GM21576 (cell line): ENCODE measurements at regions not wholly inside any gene's neighbourhood (a gene's known extent, or its start where the extent isn't known, plus 50 kb on each side); places are given as distances from the start of the nearest gene placed in this dataset.
"Not testable (repeated sequence)": the region's sequence is repeated elsewhere in the genome, so short reads cannot be mapped to it uniquely, and the experiment has no call there.

Experiments used
- ATAC-seq: cut with Tn5 transposase; IDR thresholded peaks from one replicate; pipeline ENCODE4 v1.9.1; 2021; ENCODE audit warnings: mild to moderate bottlenecking, moderate library complexity; ENCODE audit not compliant: unreplicated experiment

DNA sequence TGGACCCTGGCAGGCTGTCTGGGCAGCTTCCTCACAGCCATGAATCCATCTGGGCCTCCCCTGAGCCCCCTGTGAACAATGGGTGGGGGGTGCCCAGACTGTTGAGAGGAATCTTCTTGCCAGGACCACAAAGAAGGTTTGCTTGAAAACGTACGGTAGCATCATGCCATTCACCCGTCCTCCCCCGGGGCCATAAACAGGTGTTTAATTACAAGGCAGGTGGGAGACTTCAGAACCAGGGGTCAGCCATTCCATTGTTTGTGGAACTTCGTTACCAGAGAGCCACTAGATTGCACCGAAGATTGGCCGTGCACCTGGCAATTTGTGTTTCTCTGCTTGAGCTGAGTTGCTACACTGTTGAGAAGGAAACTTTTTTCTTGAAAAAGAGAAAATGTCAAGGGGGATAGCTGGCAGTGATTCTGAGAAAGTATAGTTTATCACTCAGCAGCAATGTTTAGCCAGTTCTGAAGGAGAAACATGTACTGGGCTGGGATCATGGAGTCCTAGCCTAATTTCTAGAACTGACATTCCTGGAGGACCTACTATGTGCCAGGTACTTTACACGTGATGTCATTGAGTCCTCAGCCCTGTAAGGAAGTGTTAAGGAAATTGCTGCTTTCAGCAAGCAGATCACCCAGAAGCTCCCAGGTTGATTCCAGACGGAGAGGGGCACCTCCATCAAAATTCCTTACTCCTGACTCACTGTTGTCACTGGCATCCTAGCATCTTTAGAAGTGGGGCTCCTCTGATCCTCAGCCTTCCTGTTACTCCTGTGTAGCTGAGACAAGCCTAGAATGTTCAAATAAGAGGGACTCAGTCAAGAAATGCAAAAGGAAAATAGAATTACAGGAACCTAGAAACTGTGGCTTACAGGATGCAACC is 103.8 kb upstream of the UBE2E1 start:
- ATAC-seq = no peak

DNA sequence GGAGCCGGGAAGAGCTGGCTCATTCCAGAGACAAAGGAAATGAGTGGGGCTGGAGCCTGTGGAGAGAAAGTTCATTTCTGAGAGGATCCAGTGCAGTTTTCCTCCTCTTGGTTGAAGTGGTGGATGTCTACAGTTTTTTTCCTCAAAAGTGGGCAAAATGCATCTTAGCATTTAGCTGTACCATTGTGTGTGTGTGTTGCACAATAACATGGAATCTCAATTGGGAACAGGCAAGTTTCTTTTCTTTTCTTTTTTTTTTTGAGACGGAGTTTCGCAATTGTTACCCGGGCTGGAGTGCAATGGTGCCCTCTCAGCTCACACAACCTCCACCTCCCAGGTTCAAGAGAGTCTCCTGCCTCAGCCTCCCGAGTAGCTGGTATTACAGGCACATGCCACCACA is 101.5 kb upstream of the UBE2E1 start:
- no peak for ATAC-seq

DNA sequence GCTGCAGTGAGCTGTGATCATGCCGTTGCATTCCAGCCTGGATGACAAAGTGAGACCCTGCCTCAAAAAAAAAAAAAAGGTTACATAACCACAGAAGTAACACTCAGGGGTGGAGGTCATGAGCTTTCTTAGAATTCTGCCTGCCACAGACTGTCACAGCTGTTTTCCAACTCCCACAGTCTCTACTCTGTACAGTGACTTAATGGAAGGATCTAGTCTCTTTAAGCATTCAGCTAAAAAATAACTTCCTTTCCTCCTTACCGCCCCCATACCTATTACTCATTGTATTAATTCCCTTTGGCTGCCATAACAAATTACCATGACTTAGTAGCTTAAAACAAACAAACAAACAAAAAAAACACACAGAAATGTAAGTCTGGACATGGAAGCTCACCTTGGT is 99.6 kb upstream of the UBE2E1 start:
- ATAC-seq = no peak

DNA sequence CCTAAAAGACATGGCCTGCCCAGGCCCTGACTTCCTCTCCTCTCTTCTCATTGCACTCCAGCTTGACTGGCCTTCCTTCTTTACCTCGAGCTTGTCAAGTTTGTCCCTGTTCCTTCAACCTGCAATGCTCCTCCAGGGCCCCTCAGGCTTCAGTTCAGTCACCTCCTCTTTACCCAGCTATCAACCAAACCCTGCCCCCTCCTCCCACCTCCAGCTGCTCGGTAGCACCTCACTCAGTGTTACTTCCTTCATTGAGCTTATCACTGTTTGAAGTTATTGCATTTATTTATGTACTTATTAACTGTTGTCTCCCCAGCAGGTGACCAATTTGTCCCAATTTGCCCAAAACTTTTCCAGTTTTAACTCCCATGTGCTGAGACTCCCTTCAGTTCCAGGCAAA is 95.8 kb upstream of the UBE2E1 start:
- ATAC-seq = no peak

DNA sequence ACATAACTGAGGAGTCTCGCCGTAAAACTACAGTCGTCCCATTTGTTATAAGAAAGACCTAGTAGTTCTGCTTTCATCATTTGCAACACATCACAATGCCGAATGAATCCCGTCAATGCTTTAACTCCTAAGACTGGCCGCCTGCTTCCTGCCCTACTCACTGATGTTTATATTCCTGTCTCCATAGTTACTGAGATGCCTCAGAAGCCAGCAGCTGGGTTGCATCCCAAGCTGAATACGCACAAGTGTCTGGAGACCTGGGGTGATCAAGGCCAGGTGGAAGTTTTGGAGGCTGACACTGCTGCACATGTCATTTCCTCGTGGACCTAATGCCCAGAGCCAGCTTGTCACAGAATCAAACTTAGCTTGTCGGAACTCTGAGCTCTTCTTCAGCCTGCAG is 95.2 kb upstream of the UBE2E1 start:
- ATAC-seq = no peak

DNA sequence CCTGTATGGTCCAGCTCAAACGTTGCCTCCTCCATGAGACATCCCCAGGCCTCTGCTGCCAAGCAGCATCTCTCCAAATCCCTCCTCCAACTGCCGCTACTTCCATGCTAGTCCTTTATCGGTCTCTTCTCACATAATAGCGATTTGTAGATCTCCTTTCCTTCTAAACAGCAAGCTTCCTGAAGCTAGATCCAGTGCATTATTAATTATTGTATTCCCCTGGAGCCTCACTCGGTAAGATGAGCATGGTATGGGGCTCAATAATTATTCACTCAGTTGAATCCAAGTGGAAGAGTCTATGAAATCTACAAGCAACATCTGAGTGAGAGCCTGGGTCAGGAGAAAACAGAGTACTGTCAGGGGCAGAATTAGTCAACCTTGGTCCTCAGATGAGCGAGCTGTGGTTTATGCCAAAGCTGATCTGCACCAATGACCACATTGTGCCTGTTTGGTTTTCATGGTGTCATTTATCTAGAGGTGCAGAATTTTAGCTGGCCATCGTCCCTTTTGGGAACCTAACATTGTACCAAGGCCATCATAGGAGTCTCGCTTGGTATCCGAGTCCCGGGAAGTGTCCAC is 93.8 kb upstream of the UBE2E1 start:
- peak; percentile 88 for ATAC-seq

DNA sequence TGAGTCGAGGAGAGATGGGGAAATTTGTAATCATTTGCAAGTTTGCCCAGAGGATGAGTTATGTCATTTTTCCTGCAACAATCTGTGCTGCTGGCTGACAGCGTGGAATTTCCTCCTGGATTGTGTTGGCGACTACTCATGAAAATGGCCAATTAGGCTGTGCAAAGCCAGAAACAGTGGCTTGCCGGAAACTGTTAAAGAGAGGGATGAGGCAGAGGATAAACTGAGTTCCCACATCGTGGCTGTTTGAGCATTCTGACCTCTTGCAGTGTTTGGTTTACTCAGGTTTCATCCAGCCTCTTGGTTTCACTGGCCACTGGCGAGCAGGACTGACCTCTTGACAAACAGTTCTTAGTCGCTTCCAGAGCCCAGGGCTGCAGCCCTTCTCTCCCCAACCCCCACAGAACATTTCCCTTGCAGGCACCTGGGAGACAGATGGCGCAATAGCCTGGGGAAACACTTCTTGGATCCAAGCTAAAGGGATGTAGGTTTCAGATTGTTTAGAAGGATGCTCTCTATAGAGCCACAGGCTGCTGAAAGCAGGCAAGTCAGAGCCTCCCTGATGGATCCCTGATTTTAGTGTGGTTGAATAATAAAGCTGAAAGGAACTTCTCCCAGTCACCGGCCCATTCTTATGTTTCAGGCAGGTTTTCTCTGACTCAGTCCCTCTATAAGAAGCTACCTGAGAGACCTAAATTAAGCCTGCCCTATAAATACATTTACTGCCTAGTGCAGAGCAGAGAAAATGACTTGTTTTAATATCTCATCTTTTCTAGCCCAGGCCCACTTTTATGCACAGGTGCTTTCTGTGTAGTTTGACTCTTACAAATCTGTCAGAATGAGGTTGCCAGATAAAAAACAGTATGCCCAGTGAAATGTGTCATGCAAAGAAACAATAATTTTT is 92.8 kb upstream of the UBE2E1 start:
- ATAC-seq = no peak

DNA sequence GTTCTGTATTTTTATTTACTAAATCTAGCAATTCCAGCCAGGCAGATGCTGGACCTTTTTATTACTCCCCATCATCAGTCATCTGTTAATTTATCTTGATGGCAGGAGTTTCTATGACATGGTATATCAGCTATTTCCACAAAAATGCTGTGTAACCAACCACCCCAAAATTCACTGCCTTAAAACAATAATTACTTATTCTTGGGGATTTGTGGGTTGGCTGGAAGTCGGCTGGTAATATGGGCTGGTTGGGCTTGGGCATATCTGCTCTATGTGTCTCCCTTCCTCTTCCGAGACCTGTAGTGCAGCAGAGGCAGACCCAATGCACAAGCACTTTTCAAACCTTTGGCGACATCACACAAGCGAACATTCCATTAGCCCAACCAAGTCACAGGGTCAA is 92.1 kb upstream of the UBE2E1 start:
- no peak for ATAC-seq

DNA sequence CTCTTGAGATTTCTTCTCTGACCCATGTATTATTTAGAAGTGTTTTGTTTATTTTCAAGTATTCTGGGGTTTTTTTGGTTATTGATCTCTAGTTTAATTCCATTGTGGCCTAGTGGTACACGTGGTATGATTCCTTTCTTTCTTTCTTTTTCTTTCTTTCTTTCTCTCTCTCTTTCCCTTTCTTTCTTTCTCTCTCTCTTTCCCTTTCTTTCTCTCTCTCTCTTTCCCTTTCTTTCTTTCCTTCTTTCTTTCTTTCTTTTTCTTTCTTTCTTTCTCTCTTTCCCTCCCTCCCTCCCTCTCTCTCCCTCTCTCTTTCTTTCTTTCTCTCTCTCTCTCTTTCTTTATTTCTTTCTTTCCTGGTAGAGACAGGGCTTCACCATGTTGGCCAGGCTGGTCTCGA is 85.7 kb upstream of the UBE2E1 start:
- no peak for ATAC-seq

DNA sequence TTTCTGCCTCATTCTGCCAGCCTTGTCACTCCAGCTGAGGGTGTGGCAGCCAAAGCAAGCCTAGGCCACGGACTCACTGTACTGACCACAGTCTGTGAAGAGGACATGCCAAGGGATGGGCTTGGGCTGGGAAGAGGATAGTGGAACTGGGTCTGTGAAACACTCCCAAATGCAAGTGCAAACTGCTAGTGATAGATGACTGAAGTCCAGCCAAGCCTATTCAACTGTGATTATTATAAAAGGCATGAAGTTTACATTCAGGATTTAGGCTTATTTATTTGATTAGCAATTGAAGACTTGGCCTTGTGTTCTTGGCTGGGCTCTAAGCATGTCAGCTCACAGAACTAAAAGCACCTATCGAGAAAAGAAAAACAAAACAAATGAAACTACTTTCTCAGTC is 84.9 kb upstream of the UBE2E1 start:
- ATAC-seq = no peak

DNA sequence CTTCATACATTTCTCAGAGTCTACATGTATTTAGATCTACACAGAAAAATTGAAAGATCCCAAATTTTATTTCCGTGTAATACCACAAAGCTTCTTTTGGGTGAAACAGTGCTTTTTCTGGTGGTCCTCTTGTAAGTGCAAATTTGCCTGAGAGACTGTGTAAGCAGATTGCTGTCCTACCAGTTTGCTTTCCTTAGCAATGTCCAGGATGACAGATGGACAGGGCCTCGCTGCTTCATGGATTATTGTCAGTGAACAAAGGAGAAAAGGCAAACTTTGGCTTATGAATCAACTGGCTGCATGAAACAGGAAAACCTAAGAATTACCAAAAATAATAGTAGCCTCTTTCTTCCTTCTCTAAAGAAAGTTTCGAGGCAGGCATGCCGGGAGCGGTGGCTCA is 82.6 kb upstream of the UBE2E1 start:
- no peak for ATAC-seq

DNA sequence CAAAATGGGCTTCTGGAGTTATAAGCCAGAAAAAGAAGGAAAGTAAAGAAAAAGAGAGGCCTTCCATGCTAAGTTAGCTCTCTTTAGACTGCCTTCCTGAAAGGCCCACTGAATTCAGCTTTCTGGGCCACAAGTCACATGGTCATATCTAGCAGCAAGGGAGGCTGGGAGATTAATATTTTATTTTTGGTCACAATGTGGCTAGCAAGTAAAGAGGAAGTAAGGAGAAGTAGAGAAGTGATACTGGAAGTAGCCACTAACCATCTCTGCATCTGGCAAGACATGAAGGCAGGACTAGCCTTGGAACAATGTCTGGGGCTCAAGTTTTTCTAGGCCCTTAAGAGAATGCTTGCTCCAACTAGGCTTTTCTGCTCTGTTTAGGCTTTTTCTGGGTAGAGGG is 81.8 kb upstream of the UBE2E1 start:
- no peak for ATAC-seq

DNA sequence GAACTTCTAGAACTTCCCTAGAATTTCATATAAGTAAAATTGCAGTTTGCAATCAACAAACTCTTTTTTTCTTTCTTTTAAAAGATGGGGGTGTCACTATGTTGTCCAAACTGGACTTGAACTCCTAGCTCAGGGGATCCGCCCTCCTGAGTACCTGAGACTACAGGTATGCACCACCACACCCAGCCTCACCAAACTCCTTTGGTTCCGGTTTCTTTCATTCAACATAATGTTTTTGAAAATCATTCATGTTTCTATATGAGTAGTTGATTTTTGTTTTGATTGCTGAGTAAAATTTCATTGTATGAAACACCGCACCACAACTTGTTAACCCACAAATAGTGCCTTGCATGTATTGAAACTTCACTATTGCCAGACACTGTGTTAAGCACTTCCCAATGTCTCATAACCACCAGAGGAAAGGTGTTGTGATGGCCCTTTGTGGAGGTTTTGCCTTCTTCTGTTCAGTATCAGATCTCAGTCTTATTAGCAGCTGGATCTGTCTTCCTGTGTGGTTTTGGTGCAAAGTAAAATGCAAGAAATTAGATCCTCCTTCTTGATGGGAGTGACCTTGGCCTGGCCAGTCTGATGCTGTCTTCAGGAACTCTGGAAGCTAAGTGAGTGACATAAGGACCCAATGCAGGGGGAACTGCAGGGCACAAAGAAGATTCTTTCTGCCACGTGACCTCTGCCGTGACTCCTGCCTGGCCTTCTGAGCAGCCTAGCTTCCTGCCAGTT is 78.8 kb upstream of the UBE2E1 start:
- peak; percentile 79 for ATAC-seq

DNA sequence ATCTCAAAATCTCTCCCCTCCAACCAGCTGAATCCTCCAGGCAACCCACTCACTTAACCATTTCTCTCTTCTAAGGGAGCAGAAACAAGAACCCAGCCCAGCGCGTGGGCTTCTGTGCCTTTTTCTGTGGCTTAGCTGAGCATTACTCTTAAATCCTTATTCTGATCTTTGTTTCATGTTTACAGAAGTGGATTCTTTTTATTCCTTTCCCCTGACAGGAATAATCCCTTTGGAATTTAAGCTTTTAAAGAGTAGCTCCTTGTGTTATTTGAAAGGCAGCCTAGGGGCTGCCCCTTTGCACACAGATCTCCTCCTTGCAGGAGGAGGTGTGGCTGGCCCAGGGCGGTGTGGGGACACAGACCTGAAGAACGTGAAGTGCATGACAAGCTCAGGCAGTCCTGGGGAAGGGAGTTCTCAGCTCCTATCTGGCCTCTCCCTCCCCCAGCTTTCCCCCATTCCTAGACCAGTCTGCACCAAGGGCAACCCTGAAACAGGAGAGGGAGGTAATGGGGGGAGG is 77.1 kb upstream of the UBE2E1 start:
- no peak for ATAC-seq

DNA sequence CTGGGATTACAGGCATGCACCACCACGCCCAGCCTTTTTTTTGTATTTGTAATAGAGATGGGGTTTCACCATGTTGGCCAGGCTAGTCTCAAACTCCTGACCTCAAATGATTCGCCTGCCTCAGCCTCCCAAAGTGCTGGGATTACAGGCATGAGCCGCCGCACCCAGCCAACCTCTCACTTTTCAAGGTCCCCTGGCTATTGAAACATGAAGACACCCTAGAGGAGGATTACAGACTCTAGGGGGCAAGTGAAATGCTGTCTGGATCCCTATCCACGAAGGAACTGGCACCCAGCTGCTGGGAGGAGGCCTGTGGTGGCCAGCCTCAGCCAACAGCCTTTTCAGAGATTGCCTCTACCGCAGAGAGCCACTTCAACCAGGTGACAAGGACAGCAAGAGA is 76.4 kb upstream of the UBE2E1 start:
- not testable (repeated sequence) for ATAC-seq

DNA sequence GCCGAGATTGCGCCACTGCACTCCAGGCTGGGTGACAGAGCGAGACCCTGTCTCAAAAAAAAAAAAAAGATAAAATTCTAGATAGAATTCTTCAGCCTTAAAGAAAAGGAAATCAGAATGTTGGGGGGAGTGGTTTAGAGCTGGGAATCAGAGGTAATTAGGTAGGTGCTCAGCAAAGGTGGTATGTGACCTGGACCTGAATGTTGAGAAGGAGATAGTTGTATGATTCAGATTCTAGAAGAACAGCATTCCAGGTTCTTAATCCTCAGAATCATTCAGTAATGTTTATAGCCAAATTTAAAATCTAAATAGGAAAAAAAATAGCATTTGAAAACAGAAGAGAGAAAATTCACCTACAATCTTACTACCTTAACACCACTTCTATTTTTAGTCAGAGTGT is 71.3 kb upstream of the UBE2E1 start:
- ATAC-seq = no peak

DNA sequence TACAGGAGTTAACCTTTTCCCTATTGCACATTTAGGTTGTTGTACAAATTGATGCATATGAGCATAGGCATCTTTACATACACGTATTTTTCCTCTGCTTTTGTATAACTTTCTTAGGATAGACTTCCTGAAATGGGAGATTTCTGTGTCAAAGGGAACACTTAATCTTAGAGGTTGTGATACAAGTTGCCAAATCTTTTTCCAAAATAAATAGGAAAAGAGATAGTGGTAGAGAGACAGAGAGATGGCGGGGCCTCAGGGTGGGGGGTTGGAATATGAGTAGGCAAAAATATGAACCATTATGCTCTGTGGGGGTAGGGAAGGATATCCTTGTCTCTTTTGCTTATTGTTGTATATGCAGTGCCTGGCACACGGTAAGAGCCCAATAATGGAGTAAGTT is 70.7 kb upstream of the UBE2E1 start:
- no peak for ATAC-seq

DNA sequence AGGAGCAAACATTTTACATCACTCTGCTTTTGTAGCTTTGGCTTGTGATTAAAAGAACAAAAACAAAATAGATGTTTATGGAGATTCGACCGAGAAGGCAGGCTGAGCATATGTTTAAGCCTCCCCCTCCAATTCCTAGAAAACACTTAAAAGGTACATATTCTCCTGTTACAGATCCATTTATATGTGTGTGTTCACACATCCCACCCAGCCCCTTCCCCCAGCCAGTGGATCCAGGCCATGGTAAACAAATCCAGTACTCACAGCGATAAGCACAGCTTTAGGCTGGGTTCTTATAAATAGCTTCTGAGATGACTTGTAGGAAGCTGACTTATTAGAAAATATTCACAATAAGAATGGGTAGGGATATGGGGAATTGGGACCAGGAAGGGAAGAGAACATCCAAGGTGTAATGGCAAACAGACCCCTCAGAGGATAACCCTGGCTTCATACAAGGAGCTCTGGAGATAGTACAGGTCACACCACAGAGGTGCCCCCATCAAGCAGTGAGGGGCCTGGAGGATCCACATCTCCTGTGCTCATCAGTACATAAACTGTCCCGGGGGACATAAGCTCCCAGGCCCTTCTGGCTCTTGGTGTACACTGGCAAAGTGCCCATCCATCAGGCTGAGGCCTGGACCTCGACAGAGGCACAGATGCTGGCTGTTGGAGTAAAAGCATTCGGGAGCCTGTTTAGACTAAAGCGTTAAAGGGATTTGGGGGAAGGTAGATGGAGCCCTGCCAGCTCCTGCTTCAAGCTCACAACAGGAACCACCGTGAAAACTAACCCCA is 70.0 kb upstream of the UBE2E1 start:
- no peak for ATAC-seq

DNA sequence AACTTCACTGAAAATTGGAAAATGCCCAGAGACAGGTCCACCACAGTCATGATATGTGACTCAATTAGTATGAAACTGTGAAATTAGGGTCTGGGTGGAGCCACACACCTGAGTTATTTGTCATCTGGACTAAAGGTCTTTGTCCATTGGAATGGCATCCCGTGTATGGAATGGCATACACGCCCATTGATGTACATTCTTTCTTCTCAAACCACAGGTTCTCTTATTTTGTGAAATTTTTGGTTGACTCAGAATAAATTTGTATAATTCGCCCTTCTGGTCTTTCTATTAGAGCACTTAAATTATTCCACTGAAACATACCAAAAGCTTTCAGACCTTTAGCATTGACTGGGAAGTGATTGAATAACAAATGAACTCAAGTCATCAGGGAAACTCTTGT is 66.8 kb upstream of the UBE2E1 start:
- no peak for ATAC-seq

DNA sequence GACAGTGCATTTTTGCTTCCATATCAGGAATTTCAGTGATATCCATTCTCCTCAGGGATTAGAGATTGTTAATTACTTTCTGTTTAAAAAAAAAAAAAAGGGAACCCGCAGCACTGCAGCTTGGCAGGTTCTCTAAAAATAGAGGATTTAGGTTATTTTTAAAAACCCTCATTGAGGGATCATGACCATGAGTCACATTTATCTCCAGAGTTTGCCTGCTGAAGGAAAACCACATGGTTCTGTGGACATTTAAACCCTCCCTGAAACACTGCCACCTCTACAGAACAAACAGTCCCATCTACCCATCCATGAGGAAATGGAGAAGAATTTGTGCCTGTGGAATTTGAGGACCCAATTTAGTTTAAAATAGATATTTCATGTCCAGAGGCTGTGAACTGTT is 66.2 kb upstream of the UBE2E1 start:
- ATAC-seq = no peak
